HCT116 (cell line): ENCODE measurements at regions not wholly inside any gene's neighbourhood (a gene's known extent, or its start where the extent isn't known, plus 50 kb on each side); places are given as distances from the start of the nearest gene placed in this dataset.

Experiments
- ATAC-seq: fragments of 200-7000 bp; cut with Tn5 transposase; 2 replicates; pipeline ENCODE4 v1.9.1; 2020; ENCODE audit warnings: mild to moderate bottlenecking, moderate library complexity
- BruUV-seq: library from RNA; stranded (reverse); fragments of 400-500 nt; replicated peaks from 2 replicates; lab custom pipeline; 2021; lab: Mats Ljungman, UMichigan
- CTCF ChIA-PET: fragments of 300-600 bp; sonication (Branson Sonifier 250); formaldehyde crosslinking; loops from one replicate; lab custom pipeline; 2021; ENCODE audit warnings: antibody characterized with exemption; lab: Charles Lee
- POLR2A ChIA-PET: fragments of 300-600, 350-600 bp; sonication (Branson Sonifier 250); formaldehyde crosslinking; loops from one replicate; lab custom pipeline; 2021; ENCODE audit warnings: antibody characterized with exemption; lab: Charles Lee
- RAD21 ChIA-PET, 2 experiments: fragments of 300-600 bp; sonication (Branson Sonifier 250); formaldehyde crosslinking; loops; one replicate each; lab custom pipeline; 2023; ENCODE audit warnings: low total read pairs in 2 of 2; ENCODE audit not compliant: uncharacterized antibody in 2 of 2, unreplicated experiment in 2 of 2, low non-redundant PET in 1 of 2; lab: Charles Lee
- DNase-seq: peaks from one replicate; pipeline ENCODE4 v3.0.0-alpha.2; 2010; ENCODE audit warnings: low read depth, low spot score
- H2AFZ ChIP-seq: fragments of 200-600 bp; shearing (Covaris generic), sonication (generic); 2 replicates; pipeline ENCODE4 v1.6.1; 2017; ENCODE audit warnings: low read depth, mixed run types, mixed read lengths, antibody characterized with exemption, low read length; ENCODE audit not compliant: poor library complexity, severe bottlenecking
- H3K27ac ChIP-seq: 2 replicates; pipeline ENCODE4 v1.5.1; 2012; ENCODE audit warnings: low read depth, low read length
- H3K27me3 ChIP-seq: fragments of 200-600 bp; sonication (generic); 2 replicates; pipeline ENCODE4 v1.6.1; 2016; ENCODE audit warnings: mixed run types, low read length, mixed read lengths; ENCODE audit not compliant: insufficient read depth
- H3K36me3 ChIP-seq, 2 experiments: fragments of 200-500 bp in 1 of 2; fragments of 200-600 bp in 1 of 2; sonication (Bioruptor generic) in 1 of 2; sonication (generic) in 1 of 2; 2 replicates each; pipeline versions ENCODE4 v1.5.1 to v1.6.1; 2014 to 2016; ENCODE audit warnings: low read length in 2 of 2, inconsistent platforms in 1 of 2, mixed read lengths in 1 of 2, mixed run types in 1 of 2; ENCODE audit not compliant: insufficient read depth in 2 of 2, control insufficient read depth in 1 of 2
- H3K4me1 ChIP-seq, 2 experiments: fragments of 200-600 bp in 1 of 2; sonication (generic) in 1 of 2; 2 replicates each; pipeline versions ENCODE4 v1.5.1 to v1.6.1; 2012 to 2017; ENCODE audit warnings: low read length in 2 of 2, inconsistent platforms in 1 of 2, mild to moderate bottlenecking in 1 of 2, mixed read lengths in 1 of 2, mixed run types in 1 of 2, moderate library complexity in 1 of 2; ENCODE audit not compliant: insufficient read depth in 2 of 2, control insufficient read depth in 1 of 2
- H3K4me2 ChIP-seq: fragments of 200-600 bp; sonication (generic); 2 replicates; pipeline ENCODE4 v1.6.1; 2017; ENCODE audit warnings: mixed run types, low read length, mixed read lengths
- H3K4me3 ChIP-seq, 2 experiments: fragments of 200-600 bp in 1 of 2; sonication (generic) in 1 of 2; replicated peaks in 1 of 2; 2 replicates each; pipeline ENCODE4 v1.5.1; 2011 to 2016; ENCODE audit warnings: low read length in 2 of 2, control low read depth in 1 of 2, low read depth in 1 of 2, mild to moderate bottlenecking in 1 of 2, mixed read lengths in 1 of 2, mixed run types in 1 of 2
- H3K79me2 ChIP-seq: fragments of 200-600 bp; sonication (generic); 2 replicates; pipeline ENCODE4 v1.6.1; 2017; ENCODE audit warnings: mild to moderate bottlenecking, mixed run types, low read length, moderate library complexity, mixed read lengths; ENCODE audit not compliant: insufficient read depth
- H3K9ac ChIP-seq: fragments of 200-600 bp; sonication (generic); 2 replicates; pipeline ENCODE4 v1.6.1; 2016; ENCODE audit warnings: low read length, mixed read lengths
- H3K9me2 ChIP-seq: fragments of 200-600 bp; sonication (generic), shearing (Covaris generic); 2 replicates; pipeline ENCODE4 v1.6.1; 2017; ENCODE audit warnings: mixed run types, mild to moderate bottlenecking, moderate library complexity; ENCODE audit not compliant: insufficient read depth
- H3K9me3 ChIP-seq, 2 experiments: fragments of 200-500 bp in 1 of 2; fragments of 200-600 bp in 1 of 2; sonication (Bioruptor generic) in 1 of 2; sonication (generic) in 1 of 2; 2 replicates each; pipeline ENCODE4 v1.6.1; 2014 to 2017; ENCODE audit warnings: low read length in 2 of 2, mixed read lengths in 2 of 2, inconsistent platforms in 1 of 2, low read depth in 1 of 2, mild to moderate bottlenecking in 1 of 2, mixed run types in 1 of 2, moderate library complexity in 1 of 2; ENCODE audit not compliant: control insufficient read depth in 1 of 2, insufficient read depth in 1 of 2
- H4K20me1 ChIP-seq: fragments of 200-600 bp; sonication (generic), shearing (Covaris generic); 2 replicates; pipeline ENCODE4 v1.6.1; 2017; ENCODE audit warnings: mixed run types, mild to moderate bottlenecking, moderate library complexity; ENCODE audit not compliant: insufficient read depth
- EGR1 ChIP-seq: IDR thresholded peaks from 2 replicates; pipeline ENCODE4 v1.6.1; 2012; ENCODE audit warnings: low read depth
- YY1 ChIP-seq: IDR thresholded peaks from 2 replicates; pipeline ENCODE4 v1.6.1; 2011; ENCODE audit warnings: low read length, low read depth, moderate library complexity, mild to moderate bottlenecking; ENCODE audit not compliant: insufficient replicate concordance; ENCODE audit errors: extremely low read depth
- intact Hi-C: fragments of 100-400 bp; cut with micrococcal nuclease; formaldehyde crosslinking; loops from 2 replicates; pipeline ENCODE4 v1.10.0; 2022
- TF ChIP-seq, protein P1 (sequence below): IDR thresholded peaks from 2 replicates; pipeline ENCODE4 v1.6.1; 2012

- H3K9me3 ChIP-seq = no peaks in the 10 kb centered on the region
- H3K9ac ChIP-seq = no peak overlapping the region
- no peak overlapping the region for H2AFZ ChIP-seq
- BruUV-seq = no TSS peak
- no peaks in the 10 kb centered on the region for H3K9me2 ChIP-seq
- DNase-seq (no peak), ATAC-seq (no peak)
- H3K4me3 ChIP-seq = no peak overlapping the region
- H3K27me3 ChIP-seq = no peaks in the 10 kb centered on the region
- H3K27ac ChIP-seq = no peak overlapping the region
- RAD21 ChIA-PET = no interaction called here
- intact Hi-C loops = no loop called here
- POLR2A ChIA-PET = no interaction called here
- H3K36me3 ChIP-seq = no peaks in the 10 kb centered on the region
- H4K20me1 ChIP-seq = no peaks in the 10 kb centered on the region
- no peak overlapping the region for H3K4me2 ChIP-seq
- no peaks in the 10 kb centered on the region for H3K79me2 ChIP-seq
- H3K4me1 ChIP-seq = no peaks in the 10 kb centered on the region
- TF ChIP-seq YY1 = no peak
- CTCF ChIA-PET = no interaction called here
Observed at GRCh38 chr3:6437631-6438030, 423.3 kb upstream of the GRM7 start.

- POLR2A ChIA-PET = no interaction called here
Observed at GRCh38 chr3:6438031-6438430, 422.9 kb upstream of the GRM7 start.

More at GRCh38 chr3:6438031-6438430, 422.9 kb upstream of the GRM7 start:
- ATAC-seq = no peak
- Histone ChIP-seq H3K4me2 (no peak overlapping the region), H3K9ac (no peak overlapping the region), H3K27ac (no peak overlapping the region), H3K9me2 (no peaks in the 10 kb centered on the region), H3K4me3 (no peak overlapping the region), H3K36me3 (no peaks in the 10 kb centered on the region), H3K4me1 (no peaks in the 10 kb centered on the region), H4K20me1 (no peaks in the 10 kb centered on the region), H3K9me3 (no peaks in the 10 kb centered on the region), H3K27me3 (no peaks in the 10 kb centered on the region), H3K79me2 (no peaks in the 10 kb centered on the region), H2AFZ (no peak overlapping the region)
- intact Hi-C loops = no loop called here
- ChIA-PET RAD21 (no interaction called here), CTCF (no interaction called here)
- TF ChIP-seq, protein P1, sequence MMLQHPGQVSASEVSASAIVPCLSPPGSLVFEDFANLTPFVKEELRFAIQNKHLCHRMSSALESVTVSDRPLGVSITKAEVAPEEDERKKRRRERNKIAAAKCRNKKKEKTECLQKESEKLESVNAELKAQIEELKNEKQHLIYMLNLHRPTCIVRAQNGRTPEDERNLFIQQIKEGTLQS = no peak
- no peak for TF ChIP-seq YY1
- no peak for TF ChIP-seq EGR1
- no peak for DNase-seq
- no TSS peak for BruUV-seq
